GM19023 (cell line): ENCODE measurements at regions not wholly inside any gene's neighbourhood (a gene's known extent, or its start where the extent isn't known, plus 50 kb on each side); places are given as distances from the start of the nearest gene placed in this dataset.

Source experiments
- ATAC-seq: cut with Tn5 transposase; IDR thresholded peaks from one replicate; pipeline ENCODE4 v1.9.1; 2021; ENCODE audit warnings: mild to moderate bottlenecking, moderate library complexity; ENCODE audit not compliant: unreplicated experiment

DNA sequence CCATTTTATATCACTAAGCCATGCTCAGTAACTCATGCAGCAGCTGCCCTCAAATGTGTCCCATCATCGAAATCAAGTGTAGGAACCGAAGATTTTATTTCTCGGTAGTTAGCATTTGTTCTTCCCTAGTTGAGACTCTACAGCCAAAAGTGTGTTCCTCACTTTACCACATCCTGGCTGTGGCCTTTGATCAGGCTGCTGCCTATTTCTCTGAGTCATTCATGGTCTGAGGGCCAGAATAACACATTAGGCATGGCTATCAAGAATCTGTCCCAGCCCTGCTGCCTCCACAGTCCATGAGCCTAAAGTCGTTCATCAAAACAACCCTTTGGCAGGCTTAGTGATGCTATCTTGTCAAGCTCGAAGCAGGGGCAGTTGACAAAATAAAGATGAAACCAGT lies 300.1 kb downstream of the TDRD15 start:
- no peak for ATAC-seq

DNA sequence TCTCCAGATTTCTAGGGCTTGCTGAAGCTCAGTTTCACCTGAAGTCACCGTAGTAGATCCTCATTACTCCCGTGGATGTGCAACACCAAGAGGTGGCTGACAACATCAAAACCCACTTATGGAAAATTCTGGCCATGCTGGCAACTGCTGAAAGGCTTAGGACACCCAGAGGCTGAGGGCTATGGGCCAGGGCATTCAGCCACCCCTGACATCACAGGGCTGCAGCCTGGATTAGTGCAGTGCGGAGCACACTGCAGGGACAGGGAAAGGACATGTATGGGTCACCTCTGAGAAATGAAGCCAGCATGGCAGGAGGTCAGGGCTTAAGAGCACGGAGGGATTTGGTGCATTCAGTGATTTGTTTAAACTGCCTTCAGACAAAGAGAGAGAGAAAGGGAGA lies 300.6 kb downstream of the TDRD15 start:
- ATAC-seq: no peak

GRCh38 chr2:21427606-21428005 lies 303.8 kb downstream of the TDRD15 start:
- ATAC-seq: peak; percentile 76

GRCh38 chr2:21428754-21429153 lies 305.0 kb downstream of the TDRD15 start:
- ATAC-seq: no peak

- ATAC-seq: no peak
These were observed 306.0 kb downstream of the TDRD15 start for GRCh38 chr2:21429747-21430146.

DNA sequence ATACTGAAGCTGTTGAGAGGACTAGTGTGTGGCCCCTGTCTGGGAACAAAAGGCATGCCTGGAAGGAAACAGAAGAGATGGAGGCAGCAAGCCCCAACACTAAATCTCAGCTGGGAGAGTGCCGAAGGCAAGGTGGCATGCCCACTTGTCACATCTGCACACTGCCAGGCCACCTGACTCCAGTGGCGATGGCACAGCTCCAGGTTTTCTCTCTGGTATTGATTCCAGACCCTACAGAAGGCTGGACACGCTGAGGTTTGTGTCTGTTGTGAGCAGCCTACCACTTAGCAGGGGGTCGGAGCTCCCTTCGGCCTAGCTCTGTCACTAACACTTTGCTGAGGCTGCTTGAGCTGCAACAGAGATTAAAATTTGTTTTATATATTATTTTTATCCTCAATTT lies 307.3 kb downstream of the TDRD15 start:
- ATAC-seq: no peak

GRCh38 chr2:21438949-21439348 lies 315.2 kb downstream of the TDRD15 start:
- ATAC-seq: no peak

DNA sequence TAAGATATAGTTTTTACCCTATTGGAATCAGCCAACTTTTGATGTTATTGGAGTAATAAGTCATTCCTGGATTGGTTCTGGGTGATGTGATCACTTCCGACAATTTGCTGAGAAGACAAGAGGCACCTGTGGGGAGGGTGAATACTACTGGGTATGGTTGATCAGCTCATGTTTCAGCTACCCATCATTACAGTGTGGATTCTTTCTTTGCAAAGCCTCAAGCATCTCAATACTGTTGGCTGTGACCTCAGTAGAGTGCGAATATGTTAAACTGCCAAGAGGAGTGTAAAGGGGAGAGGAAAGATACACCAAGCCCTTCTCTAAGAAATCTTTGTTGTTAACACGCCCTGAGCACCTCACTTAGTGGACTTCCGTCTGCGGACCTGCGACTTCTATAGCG lies 317.7 kb downstream of the TDRD15 start:
- ATAC-seq: no peak

DNA sequence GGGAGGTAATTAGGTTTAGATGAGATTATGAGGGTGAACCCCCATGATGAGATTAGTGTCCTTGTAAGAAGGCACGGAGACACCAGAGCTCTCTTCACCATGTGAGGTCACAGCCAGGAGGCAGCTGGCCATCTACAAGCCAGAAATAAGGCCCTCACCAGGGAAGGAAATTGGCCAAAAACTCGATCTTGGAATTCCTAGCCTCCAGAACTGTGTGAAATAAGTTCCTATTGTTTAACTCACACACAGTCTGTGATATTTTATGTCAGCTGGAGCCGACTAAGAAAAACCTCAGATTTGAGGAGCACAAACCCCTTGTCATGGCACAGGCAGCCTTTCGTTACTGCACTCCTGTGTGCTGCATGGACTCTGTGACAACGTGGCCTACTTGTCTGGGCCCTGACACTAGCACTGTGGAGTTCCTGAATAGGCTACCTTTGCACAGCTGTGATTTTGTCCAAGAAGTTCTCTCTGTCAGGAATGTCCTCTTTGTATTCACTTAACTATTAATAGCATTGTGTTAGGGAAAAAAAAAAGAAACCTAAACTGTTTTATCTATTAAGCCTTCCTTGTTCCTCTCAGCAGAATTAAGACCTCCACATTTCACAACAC lies 319.8 kb downstream of the TDRD15 start:
- no peak for ATAC-seq

DNA sequence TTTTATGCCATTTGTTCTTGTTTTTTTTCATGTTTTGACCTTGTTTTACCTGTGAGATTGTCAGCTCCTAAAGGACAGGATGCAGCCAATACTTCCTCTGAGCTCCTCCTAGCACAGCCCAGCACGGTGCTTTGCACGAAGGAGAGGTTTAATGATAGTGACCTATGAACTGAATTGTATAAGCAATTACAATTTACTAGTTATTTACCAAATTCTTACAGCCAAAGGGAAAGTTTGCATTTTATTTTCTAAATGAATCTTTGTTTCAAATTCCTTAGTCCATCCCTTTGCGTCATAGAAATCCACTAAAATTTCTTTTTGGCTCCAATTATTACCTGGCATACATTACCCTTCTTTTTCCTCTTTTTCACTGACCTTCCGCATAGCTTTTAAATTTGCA lies 326.1 kb downstream of the TDRD15 start:
- ATAC-seq: no peak

DNA sequence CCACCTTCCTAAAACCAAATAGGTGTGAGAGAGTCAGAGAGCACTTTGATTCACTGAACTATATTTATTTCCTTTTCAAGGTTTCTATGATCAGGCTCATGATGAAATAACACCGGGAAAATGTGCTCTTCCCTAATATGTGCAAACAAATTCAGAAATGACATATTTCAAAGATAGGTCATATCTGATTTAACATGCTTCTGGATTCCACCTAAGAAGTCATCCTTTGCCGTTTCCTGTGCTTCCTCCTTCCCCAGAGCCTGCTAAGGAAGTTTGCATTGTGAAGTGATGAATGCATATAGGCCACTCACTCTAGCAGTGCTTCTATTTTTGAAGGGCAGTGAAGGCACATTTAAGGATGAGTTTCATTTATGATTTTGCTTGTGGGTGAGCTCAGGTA lies 327.6 kb downstream of the TDRD15 start:
- no peak for ATAC-seq

GRCh38 chr2:21452263-21452662 lies 328.5 kb downstream of the TDRD15 start:
- no peak for ATAC-seq

- no peak for ATAC-seq
These were observed 328.9 kb downstream of the TDRD15 start for GRCh38 chr2:21452678-21453077.

GRCh38 chr2:21453723-21454450 lies 330.1 kb downstream of the TDRD15 start:
- no peak for ATAC-seq

DNA sequence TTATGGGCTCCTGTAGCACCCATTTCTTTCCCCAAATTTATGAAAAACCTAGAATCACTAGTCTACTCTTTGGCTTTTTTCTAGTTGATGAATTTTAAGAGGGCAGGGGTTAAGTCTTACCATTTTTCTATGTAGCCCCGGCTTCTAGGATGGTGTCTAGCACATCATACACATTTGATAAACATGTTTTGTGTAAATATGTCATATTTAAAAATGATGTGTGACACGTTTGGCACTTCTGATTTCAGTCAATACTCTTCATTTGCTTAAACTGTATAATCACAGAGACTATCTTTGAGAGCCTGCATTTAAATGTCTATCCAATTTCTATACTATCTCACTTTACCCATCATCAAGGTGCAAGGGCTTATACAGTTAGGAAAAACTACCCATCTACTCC lies 331.1 kb downstream of the TDRD15 start:
- no peak for ATAC-seq

GRCh38 chr2:21461754-21462240 lies 338.0 kb downstream of the TDRD15 start:
- ATAC-seq: no peak

DNA sequence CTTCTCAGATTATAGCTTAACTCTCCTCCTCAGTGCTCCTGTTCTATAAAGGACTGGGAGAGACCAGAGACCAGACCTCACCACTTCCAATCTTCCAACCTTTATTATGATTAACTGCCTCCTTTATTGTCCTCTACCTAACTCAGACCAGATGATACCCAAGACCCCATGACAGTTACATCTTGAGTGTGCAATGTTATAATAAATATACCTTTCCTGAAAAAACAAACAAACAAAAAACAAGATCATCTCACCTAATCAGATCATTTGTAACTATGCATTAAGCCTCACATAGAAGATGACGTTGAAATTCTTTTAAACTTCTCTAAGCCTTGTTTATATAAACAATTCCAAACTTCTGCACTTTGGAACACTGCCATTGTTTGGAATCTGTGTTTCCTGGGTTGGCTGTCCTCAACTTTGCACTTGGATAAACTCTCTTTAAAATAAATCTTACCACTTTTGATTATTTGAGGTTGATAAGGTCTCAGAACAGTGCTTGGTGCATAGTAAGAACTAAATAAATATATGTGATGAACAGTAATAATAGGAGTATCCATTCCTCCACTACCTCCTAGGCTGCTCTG lies 342.7 kb downstream of the TDRD15 start:
- no peak for ATAC-seq

GRCh38 chr2:21467280-21467818 lies 343.6 kb downstream of the TDRD15 start:
- no peak for ATAC-seq

DNA sequence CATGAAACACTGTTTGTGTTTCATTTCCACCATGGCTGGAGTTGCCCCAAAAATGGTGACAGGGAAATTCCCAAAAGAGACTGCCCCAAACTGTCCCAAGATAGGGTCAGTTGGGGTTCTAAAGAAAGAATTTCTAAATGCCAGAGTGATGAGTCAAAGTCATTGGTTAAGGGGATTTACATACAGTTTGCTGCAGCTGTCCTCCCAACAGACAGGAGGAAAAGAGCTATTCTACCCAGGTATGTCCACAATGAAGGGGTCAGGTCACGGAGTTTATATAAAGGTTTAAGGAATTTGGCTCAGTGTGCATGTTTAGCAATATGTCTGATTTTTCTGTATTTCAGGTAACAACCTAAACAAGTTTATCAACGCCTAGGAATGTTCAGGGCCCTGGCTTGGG lies 344.1 kb downstream of the TDRD15 start:
- no peak for ATAC-seq

DNA sequence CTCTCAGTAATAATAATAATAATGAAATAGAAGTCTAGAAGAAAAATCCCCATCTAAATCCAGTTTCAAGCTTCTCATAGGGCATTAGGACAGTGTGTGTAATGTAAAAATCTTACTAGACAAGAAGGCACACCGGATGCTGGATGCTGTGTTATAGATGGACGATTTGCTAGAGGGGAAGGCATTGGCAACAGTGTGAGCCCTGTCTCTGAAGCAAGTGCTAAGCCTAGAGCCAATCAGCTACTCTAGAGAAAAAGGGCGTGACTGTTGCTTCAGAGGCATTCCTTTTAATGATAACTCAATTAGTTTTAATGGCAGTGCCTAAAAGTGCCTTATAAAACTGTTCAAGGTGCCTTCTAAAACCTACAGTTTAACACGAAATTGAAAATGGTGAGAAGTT lies 344.9 kb downstream of the TDRD15 start:
- no peak for ATAC-seq

GRCh38 chr2:21469158-21469557 lies 345.4 kb downstream of the TDRD15 start:
- ATAC-seq: no peak

GRCh38 chr2:21469564-21469963 lies 345.8 kb downstream of the TDRD15 start:
- ATAC-seq: no peak
